Activated CD8-positive, alpha-beta T cell treated with anti-CD3 and anti-CD28 coated beads, Interleukin-2, amount 10 ng/mL, durations not matched to agents 7 days and 5 days (primary cell): ENCODE measurements at regions not wholly inside any gene's neighbourhood (a gene's known extent, or its start where the extent isn't known, plus 50 kb on each side); places are given as distances from the start of the nearest gene placed in this dataset.

ENCODE experiments used
- ATAC-seq: fragments of 150-1000 bp; cut with Tn5 transposase; one replicate; pipeline ENCODE4 v1.10.0; 2021; ENCODE audit warnings: moderate library complexity
- CTCF ChIA-PET: fragments of 350-600 bp; sonication (Branson Sonifier 250); formaldehyde crosslinking; loops from one replicate; lab custom pipeline; 2021; ENCODE audit warnings: antibody characterized with exemption; lab: Charles Lee
- POLR2A ChIA-PET: fragments of 350-600 bp; sonication (Branson Sonifier 250); formaldehyde crosslinking; loops from one replicate; lab custom pipeline; 2021; ENCODE audit warnings: antibody characterized with exemption; lab: Charles Lee
- DNase-seq: peaks from one replicate; pipeline ENCODE4 v3.0.0-alpha.2; 2020
- H3K27ac Mint-ChIP-seq: one replicate; pipeline ENCODE4 v1.8.0; 2021; ENCODE audit warnings: mild to moderate bottlenecking, mixed read lengths
- H3K27me3 Mint-ChIP-seq: one replicate; pipeline ENCODE4 v1.8.0; 2021; ENCODE audit warnings: low read depth, mixed read lengths
- H3K36me3 Mint-ChIP-seq: one replicate; pipeline ENCODE4 v1.8.0; 2021; ENCODE audit warnings: low read depth, mixed read lengths
- H3K4me1 Mint-ChIP-seq: one replicate; pipeline ENCODE4 v1.8.0; 2021; ENCODE audit warnings: low read depth, mixed read lengths
- H3K4me3 Mint-ChIP-seq: one replicate; pipeline ENCODE4 v1.8.0; 2021; ENCODE audit warnings: mild to moderate bottlenecking, mixed read lengths
- H3K9me3 Mint-ChIP-seq: one replicate; pipeline ENCODE4 v1.8.0; 2022; ENCODE audit warnings: mixed read lengths; ENCODE audit not compliant: insufficient read depth

DNA sequence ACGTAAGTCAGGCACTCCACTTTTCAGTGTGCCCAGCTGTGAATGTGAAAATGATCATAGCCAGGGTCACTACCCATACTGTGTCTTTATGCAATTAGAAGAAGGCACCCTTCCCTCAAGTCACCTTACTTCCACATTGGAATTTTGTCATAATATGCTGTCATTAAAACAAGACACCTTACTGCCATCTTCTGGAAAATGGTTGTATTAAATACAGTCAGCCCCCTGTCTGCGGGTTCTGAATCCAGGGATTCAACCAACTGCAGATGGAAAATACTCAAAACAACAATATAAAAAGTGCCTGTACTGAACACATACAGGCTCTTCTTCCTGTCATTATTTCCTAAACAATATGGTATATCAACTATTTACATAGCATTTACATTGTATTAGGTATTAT is 70.2 kb upstream of the TBX5 start:
- Mint-ChIP-seq H3K9me3 (no peaks in the 10 kb centered on the region), H3K36me3 (peaks cover 2% of the 10 kb centered on the region), H3K4me1 (peaks cover 6% of the 10 kb centered on the region), H3K27me3 (peaks cover 33% of the 10 kb centered on the region), H3K27ac (no peak overlapping the region), H3K4me3 (no peak overlapping the region)
- ATAC-seq: no peak
- ChIA-PET CTCF (interaction anchor here (1.3 kb wide), 1 partner anchor 496 kb away, joined by 6 read pairs; no protein-coding TSS in a partner anchor), POLR2A (no interaction called here)
- DNase-seq: no peak

DNA sequence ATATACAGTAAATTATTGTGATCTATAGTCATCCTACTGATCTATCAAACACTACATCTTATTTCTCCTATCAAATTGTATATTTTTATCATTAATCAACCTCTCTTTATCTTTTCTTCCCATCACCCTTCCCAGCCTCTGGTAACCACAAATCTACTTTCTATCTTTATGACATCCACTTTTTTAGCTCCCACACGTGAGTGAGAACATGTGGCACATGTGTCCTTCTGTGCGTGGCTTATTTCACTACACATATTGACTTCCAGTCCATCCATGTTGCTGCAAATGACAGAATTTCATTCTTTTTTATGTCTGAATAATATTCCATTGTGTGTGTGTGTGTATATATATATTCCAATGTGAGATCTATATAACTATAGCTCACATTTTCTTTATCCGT is 67.8 kb upstream of the TBX5 start:
- POLR2A ChIA-PET: interaction anchor here (0.6 kb wide), 1 partner anchor 51 kb away, joined by 3 read pairs; no protein-coding TSS in a partner anchor

DNA sequence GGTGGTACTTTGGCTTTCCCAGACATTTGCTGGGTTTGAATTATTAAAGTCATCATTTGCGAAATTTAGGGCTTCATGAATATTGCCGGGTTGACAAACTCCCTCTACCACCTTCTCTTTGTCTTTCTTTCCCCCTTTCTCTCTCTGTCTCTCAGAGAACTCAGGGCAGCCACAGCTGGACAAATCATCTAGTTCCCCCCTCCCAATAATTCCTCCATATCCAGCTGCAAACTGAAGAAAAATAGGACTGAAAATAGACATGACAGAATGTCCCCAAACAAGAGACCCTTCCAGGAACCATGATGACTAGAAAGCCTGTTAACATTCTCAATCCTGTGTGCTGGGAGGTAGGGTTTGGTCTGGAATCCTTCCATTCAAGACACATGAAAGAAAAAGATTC is 67.1 kb upstream of the TBX5 start:
- H3K36me3 Mint-ChIP-seq: no peaks in the 10 kb centered on the region

More for the DNA sequence above, 67.8 kb upstream of the TBX5 start:
- DNase-seq (no peak), ATAC-seq (no peak)
- H3K4me3 Mint-ChIP-seq: no peak overlapping the region
- no peak overlapping the region for H3K27ac Mint-ChIP-seq
- peaks cover 13% of the 10 kb centered on the region for H3K27me3 Mint-ChIP-seq
- CTCF ChIA-PET: no interaction called here
- H3K4me1 Mint-ChIP-seq: no peaks in the 10 kb centered on the region
- H3K9me3 Mint-ChIP-seq: no peaks in the 10 kb centered on the region
- H3K36me3 Mint-ChIP-seq: no peaks in the 10 kb centered on the region

DNA sequence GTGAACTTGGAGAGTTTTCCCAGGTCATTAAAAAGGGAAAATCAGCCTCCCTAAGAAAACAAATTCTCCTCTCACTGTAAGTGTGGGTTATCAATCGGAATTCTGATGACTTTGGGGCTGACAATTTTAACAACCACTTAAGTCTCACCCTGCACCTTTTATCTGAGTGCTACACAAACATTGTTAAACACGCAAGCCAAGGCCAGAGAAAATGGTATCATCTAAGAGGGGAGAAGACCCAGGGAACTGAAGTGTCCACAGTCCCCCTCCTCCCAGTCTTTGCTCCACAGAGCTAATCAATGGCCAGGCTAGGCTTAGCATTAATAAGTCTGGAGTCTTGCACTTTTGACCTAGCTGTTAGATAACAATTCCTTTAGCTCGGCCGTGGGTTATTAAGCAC is 51.7 kb upstream of the TBX5 start:
- CTCF ChIA-PET: no interaction called here
- Mint-ChIP-seq H3K36me3 (no peaks in the 10 kb centered on the region), H3K9me3 (no peaks in the 10 kb centered on the region), H3K27ac (no peak overlapping the region), H3K4me1 (no peaks in the 10 kb centered on the region), H3K27me3 (no peaks in the 10 kb centered on the region), H3K4me3 (no peak overlapping the region)
- ATAC-seq (no peak), DNase-seq (no peak)
- POLR2A ChIA-PET: no interaction called here

More for the DNA sequence above, 67.1 kb upstream of the TBX5 start:
- POLR2A ChIA-PET: no interaction called here
- H3K27me3 Mint-ChIP-seq: peaks cover 7% of the 10 kb centered on the region
- DNase-seq: no peak
- H3K4me3 Mint-ChIP-seq: no peak overlapping the region
- no peak overlapping the region for H3K27ac Mint-ChIP-seq
- CTCF ChIA-PET: no interaction called here
- no peaks in the 10 kb centered on the region for H3K9me3 Mint-ChIP-seq
- no peaks in the 10 kb centered on the region for H3K4me1 Mint-ChIP-seq
- no peak for ATAC-seq
